GM12878 (cell line): ENCODE measurements at regions not wholly inside any gene's neighbourhood (a gene's known extent, or its start where the extent isn't known, plus 50 kb on each side); places are given as distances from the start of the nearest gene placed in this dataset.

Source experiments
- ATAC-seq: fragments of 200-7000 bp; cut with Tn5 transposase; 3 replicates; pipeline ENCODE4 v1.9.1; 2020; ENCODE audit warnings: mild to moderate bottlenecking, moderate library complexity
- BruUV-seq: library from RNA; stranded (reverse); fragments of 400-500 nt; replicated peaks from 2 replicates; lab custom pipeline; 2021; lab: Mats Ljungman, UMichigan
- CTCF ChIA-PET: fragments of 300-600 bp; sonication (Branson Sonifier 250); formaldehyde crosslinking; extraction: SDS; loops from one replicate; lab custom pipeline; 2021; ENCODE audit warnings: inconsistent platforms; lab: Yijun Ruan, JAX
- POLR2A ChIA-PET: fragments of 350-600 bp; formaldehyde crosslinking; extraction: SDS; loops from one replicate; lab custom pipeline; 2021; ENCODE audit warnings: inconsistent platforms; lab: Charles Lee
- RAD21 ChIA-PET: fragments of 300-600 bp; sonication (Branson Sonifier 250); formaldehyde crosslinking; loops from one replicate; lab custom pipeline; 2023; ENCODE audit warnings: antibody characterized with exemption; ENCODE audit not compliant: unreplicated experiment; lab: Charles Lee
- SMC1A ChIA-PET: fragments of 300-600 bp; sonication (Branson Sonifier 250); formaldehyde crosslinking; loops from one replicate; lab custom pipeline; 2023; ENCODE audit not compliant: unreplicated experiment, uncharacterized antibody; lab: Charles Lee
- DNase-seq: peaks from one replicate; pipeline ENCODE4 v3.0.0-alpha.2; 2011; ENCODE audit warnings: low read depth, low spot score
- FAIRE-seq: peaks from 3 replicates; lab custom pipeline; 2011; peaks lifted over from hg19 to GRCh38; lab: Jason Lieb, UNC
- H2AFZ ChIP-seq: 2 replicates; pipeline ENCODE4 v1.6.0; 2011; ENCODE audit warnings: low read depth, low read length, control low read depth; ENCODE audit not compliant: control insufficient read depth
- H3K27ac ChIP-seq: 2 replicates; pipeline ENCODE4 v1.5.1; 2011; ENCODE audit warnings: control low read depth; ENCODE audit not compliant: control insufficient read depth, insufficient read depth
- H3K27me3 ChIP-seq, 2 experiments: replicated peaks in 1 of 2; 2 replicates each; pipeline versions ENCODE4 v1.6.0 to v1.6.1; 2011; ENCODE audit warnings: low read length in 1 of 2; ENCODE audit not compliant: control insufficient read depth in 2 of 2, insufficient read depth in 2 of 2
- H3K36me3 ChIP-seq, 2 experiments: 2 replicates each; pipeline ENCODE4 v1.5.1; 2011; ENCODE audit warnings: low read length in 1 of 2; ENCODE audit not compliant: control insufficient read depth in 2 of 2, insufficient read depth in 2 of 2
- H3K4me1 ChIP-seq: 2 replicates; pipeline ENCODE4 v1.6.1; 2011; ENCODE audit warnings: mild to moderate bottlenecking, low read length, moderate library complexity, mixed read lengths; ENCODE audit not compliant: control insufficient read depth, insufficient read depth
- H3K4me2 ChIP-seq: 2 replicates; pipeline ENCODE4 v1.6.0; 2011; ENCODE audit warnings: control low read depth; ENCODE audit not compliant: control insufficient read depth, insufficient read depth
- H3K4me3 ChIP-seq: fragments of 200-600 bp; sonication (generic); 2 replicates; pipeline ENCODE4 v1.5.1; 2016
- H3K79me2 ChIP-seq: 2 replicates; pipeline ENCODE4 v1.6.0; 2011; ENCODE audit warnings: low read length; ENCODE audit not compliant: control insufficient read depth, insufficient read depth
- H3K9ac ChIP-seq: 2 replicates; pipeline ENCODE4 v1.8.0; 2011; ENCODE audit warnings: low read length, control low read depth, mixed read lengths; ENCODE audit not compliant: control insufficient read depth, insufficient read depth
- H3K9me3 ChIP-seq: replicated peaks from 3 replicates; pipeline ENCODE4 v1.5.1; 2011; ENCODE audit warnings: mild to moderate bottlenecking, low read length; ENCODE audit not compliant: control insufficient read depth, insufficient read depth
- H4K20me1 ChIP-seq: 2 replicates; pipeline ENCODE4 v1.6.0; 2011; ENCODE audit not compliant: control insufficient read depth, insufficient read depth
- RAD21 ChIP-seq: IDR thresholded peaks from 2 replicates; pipeline ENCODE4 v1.6.1; 2011; ENCODE audit warnings: mild to moderate bottlenecking, low read depth, low read length, moderate library complexity; ENCODE audit not compliant: insufficient read depth
- WGBS: methylation state at CpG from one replicate; pipeline ENCODE4 v1.1.6; 2016; ENCODE audit warnings: low lambda C conversion rate; ENCODE audit not compliant: insufficient replicate concordance, insufficient coverage; ENCODE audit errors: missing lambda C conversion rate; 5-methylcytosine and 5-hydroxymethylcytosine counted together
- in situ Hi-C: fragments of 300-500 bp; cut with MboI; formaldehyde crosslinking; loops from 9 replicates; pipeline ENCODE4 v1.14.3; 2018; ENCODE audit warnings: mixed read lengths
- intact Hi-C: fragments of 100-400 bp; cut with micrococcal nuclease; formaldehyde crosslinking; loops from one replicate; pipeline ENCODE4 v1.14.2; 2022; ENCODE audit not compliant: unreplicated experiment
- TF ChIP-seq, protein P1 (sequence below), 3 experiments: IDR thresholded peaks in 2 of 3; conservative IDR thresholded peaks in 1 of 3; 2 replicates each; pipeline ENCODE4 v1.5.1; 2011; ENCODE audit warnings: low read depth in 3 of 3, low read length in 3 of 3, mild to moderate bottlenecking in 3 of 3, control low read depth in 2 of 3, moderate library complexity in 2 of 3, inconsistent platforms in 1 of 3, mixed read lengths in 1 of 3; ENCODE audit not compliant: control insufficient read depth in 2 of 3, insufficient read depth in 1 of 3; ENCODE audit errors: extremely low read depth in 1 of 3
- TF ChIP-seq, protein P2 (sequence below): fragments of 450-650 bp; IDR thresholded peaks from 2 replicates; pipeline ENCODE4 v1.6.1; 2016; ENCODE audit warnings: mild to moderate bottlenecking

DNA sequence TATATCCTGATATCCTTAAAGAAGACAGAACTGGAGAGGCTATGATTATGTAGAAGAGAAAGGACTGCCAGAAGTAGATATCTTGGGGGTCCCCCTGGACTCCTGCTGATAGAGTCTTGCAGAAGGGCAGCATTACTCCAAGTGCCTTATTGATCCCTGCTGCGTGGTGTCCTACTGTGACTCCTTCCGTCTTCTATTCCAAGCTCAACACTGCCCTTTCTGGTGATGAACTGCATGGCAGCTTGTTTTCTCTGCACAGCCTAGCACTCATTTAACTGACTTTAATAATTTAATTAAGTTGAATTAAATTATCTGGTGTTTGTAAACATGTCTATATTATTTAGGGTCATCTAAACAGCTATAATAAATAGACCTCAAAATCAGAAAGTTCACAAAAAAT lies 194.1 kb upstream of the DSEL start:
- TF ChIP-seq, protein P1, sequence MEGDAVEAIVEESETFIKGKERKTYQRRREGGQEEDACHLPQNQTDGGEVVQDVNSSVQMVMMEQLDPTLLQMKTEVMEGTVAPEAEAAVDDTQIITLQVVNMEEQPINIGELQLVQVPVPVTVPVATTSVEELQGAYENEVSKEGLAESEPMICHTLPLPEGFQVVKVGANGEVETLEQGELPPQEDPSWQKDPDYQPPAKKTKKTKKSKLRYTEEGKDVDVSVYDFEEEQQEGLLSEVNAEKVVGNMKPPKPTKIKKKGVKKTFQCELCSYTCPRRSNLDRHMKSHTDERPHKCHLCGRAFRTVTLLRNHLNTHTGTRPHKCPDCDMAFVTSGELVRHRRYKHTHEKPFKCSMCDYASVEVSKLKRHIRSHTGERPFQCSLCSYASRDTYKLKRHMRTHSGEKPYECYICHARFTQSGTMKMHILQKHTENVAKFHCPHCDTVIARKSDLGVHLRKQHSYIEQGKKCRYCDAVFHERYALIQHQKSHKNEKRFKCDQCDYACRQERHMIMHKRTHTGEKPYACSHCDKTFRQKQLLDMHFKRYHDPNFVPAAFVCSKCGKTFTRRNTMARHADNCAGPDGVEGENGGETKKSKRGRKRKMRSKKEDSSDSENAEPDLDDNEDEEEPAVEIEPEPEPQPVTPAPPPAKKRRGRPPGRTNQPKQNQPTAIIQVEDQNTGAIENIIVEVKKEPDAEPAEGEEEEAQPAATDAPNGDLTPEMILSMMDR (IDR thresholded peaks at IDR 0.05 in 2 of 3, conservative IDR thresholded peaks at IDR 0.05 in 1 of 3; ENCODE audit: control insufficient read depth in 2 of 3, extremely low read depth in 1 of 3, insufficient read depth in 1 of 3, low read depth in 3 of 3, low read length in 3 of 3), result peak in 2 of 3 experiments; percentile 10 to 13; a peak in 1 of 6 replicates
- TF ChIP-seq, protein P2, sequence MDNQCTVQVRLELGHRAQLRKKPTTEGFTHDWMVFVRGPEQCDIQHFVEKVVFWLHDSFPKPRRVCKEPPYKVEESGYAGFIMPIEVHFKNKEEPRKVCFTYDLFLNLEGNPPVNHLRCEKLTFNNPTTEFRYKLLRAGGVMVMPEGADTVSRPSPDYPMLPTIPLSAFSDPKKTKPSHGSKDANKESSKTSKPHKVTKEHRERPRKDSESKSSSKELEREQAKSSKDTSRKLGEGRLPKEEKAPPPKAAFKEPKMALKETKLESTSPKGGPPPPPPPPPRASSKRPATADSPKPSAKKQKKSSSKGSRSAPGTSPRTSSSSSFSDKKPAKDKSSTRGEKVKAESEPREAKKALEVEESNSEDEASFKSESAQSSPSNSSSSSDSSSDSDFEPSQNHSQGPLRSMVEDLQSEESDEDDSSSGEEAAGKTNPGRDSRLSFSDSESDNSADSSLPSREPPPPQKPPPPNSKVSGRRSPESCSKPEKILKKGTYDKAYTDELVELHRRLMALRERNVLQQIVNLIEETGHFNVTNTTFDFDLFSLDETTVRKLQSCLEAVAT, result no peak
- peak; percentile 22; the same call in 1 of the 2 replicates for TF ChIP-seq RAD21
- SMC1A ChIA-PET, result interaction anchor here (0.7 kb wide), 1 partner anchor 616 kb away, joined by 3 read pairs; no protein-coding TSS in a partner anchor
- H3K79me2 ChIP-seq, result no peaks in the 10 kb centered on the region
- DNase-seq, result no peak
- WGBS, result 53% methylated on average over 2 of the region's 2 CpGs
- ATAC-seq, result peak; percentile 83
- POLR2A ChIA-PET, result no interaction called here
- FAIRE-seq, result no peak
- H3K4me2 ChIP-seq, result no peak overlapping the region
- no peak overlapping the region for H2AFZ ChIP-seq
- in situ Hi-C loops (no loop called here), intact Hi-C loops (no loop called here)
- no peaks in the 10 kb centered on the region for H3K27me3 ChIP-seq
- no peak overlapping the region for H3K4me3 ChIP-seq
- CTCF ChIA-PET, result interaction anchor here (1.4 kb wide), 1 partner anchor 9 kb away, joined by 4 read pairs; no protein-coding TSS in a partner anchor
- no peaks in the 10 kb centered on the region for H3K36me3 ChIP-seq
- H4K20me1 ChIP-seq, result no peaks in the 10 kb centered on the region
- BruUV-seq, result no TSS peak
- no peak overlapping the region for H3K9ac ChIP-seq
- RAD21 ChIA-PET, result no interaction called here
- no peak overlapping the region for H3K27ac ChIP-seq
- no peaks in the 10 kb centered on the region for H3K4me1 ChIP-seq
- H3K9me3 ChIP-seq, result no peaks in the 10 kb centered on the region
